ENCODE measurements at regions not wholly inside any gene's neighbourhood (a gene's known extent, or its start where the extent isn't known, plus 50 kb on each side); places are given as distances from the start of the nearest gene placed in this dataset.
"Not testable (repeated sequence)": the region's sequence is repeated elsewhere in the genome, so short reads cannot be mapped to it uniquely, and the experiment has no call there.

GRCh38 chr6:77332915-77333623 lies 130.2 kb downstream of the HTR1B start:
- intact Hi-C loops (cut with DNase I, micrococcal nuclease): no loop called here
- ATAC-seq: no peak
- DNase-seq: no peak

GRCh38 chr6:77326711-77327110 lies 136.6 kb downstream of the HTR1B start:
- no peak for DNase-seq
- intact Hi-C loops (cut with DNase I, micrococcal nuclease): no loop called here
- ATAC-seq: no peak

- no peak for DNase-seq
- intact Hi-C loops (cut with DNase I, micrococcal nuclease): no loop called here
- ATAC-seq: no peak
These were observed 137.3 kb downstream of the HTR1B start for GRCh38 chr6:77326029-77326428.

GRCh38 chr6:77324866-77325265 lies 138.4 kb downstream of the HTR1B start:
- DNase-seq: no peak
- intact Hi-C loops (cut with DNase I, micrococcal nuclease): no loop called here
- no peak for ATAC-seq

GRCh38 chr6:77322604-77323003 lies 140.7 kb downstream of the HTR1B start:
- intact Hi-C loops (cut with DNase I, micrococcal nuclease): no loop called here
- ATAC-seq (no peak), DNase-seq (no peak)

- ATAC-seq (no peak), DNase-seq (no peak)
- intact Hi-C loops (cut with DNase I, micrococcal nuclease): no loop called here
These were observed 145.0 kb downstream of the HTR1B start for GRCh38 chr6:77318256-77318655.

- intact Hi-C loops (cut with DNase I, micrococcal nuclease): no loop called here
- DNase-seq (no peak), ATAC-seq (no peak)
These were observed 149.7 kb downstream of the HTR1B start for GRCh38 chr6:77313595-77313994.

- no peak for ATAC-seq
- intact Hi-C loops (cut with DNase I, micrococcal nuclease): no loop called here
- no peak for DNase-seq
These were observed 163.4 kb downstream of the HTR1B start for GRCh38 chr6:77299931-77300330.

GRCh38 chr6:77298283-77298682 lies 165.0 kb downstream of the HTR1B start:
- intact Hi-C loops (cut with DNase I, micrococcal nuclease): no loop called here

GRCh38 chr6:77292564-77293546 lies 170.4 kb downstream of the HTR1B start:
- no peak for ATAC-seq
- DNase-seq: no peak
- intact Hi-C loops (cut with DNase I, micrococcal nuclease): no loop called here

More at GRCh38 chr6:77298283-77298682, 165.0 kb downstream of the HTR1B start:
- DNase-seq: no peak
- no peak for ATAC-seq

GRCh38 chr6:77290798-77291197 lies 172.5 kb downstream of the HTR1B start:
- intact Hi-C loops (cut with DNase I, micrococcal nuclease): no loop called here
- DNase-seq (no peak), ATAC-seq (no peak)

- intact Hi-C loops (cut with DNase I, micrococcal nuclease): no loop called here
- ATAC-seq (no peak), DNase-seq (no peak)
These were observed 176.8 kb downstream of the HTR1B start for GRCh38 chr6:77286541-77286940.

- DNase-seq (no peak), ATAC-seq (no peak)
- intact Hi-C loops (cut with DNase I, micrococcal nuclease): no loop called here
These were observed 189.4 kb downstream of the HTR1B start for GRCh38 chr6:77273929-77274328.

- ATAC-seq (no peak), DNase-seq (no peak)
- intact Hi-C loops (cut with DNase I, micrococcal nuclease): no loop called here
These were observed 198.3 kb downstream of the HTR1B start for GRCh38 chr6:77264970-77265369.

- ATAC-seq (no peak), DNase-seq (no peak)
- intact Hi-C loops (cut with DNase I, micrococcal nuclease): no loop called here
These were observed 200.3 kb downstream of the HTR1B start for GRCh38 chr6:77263003-77263402.

GRCh38 chr6:77251801-77252200 lies 211.5 kb downstream of the HTR1B start:
- DNase-seq; intact Hi-C loops (cut with DNase I, micrococcal nuclease); ATAC-seq: not testable (repeated sequence)

GRCh38 chr6:77249560-77249959 lies 213.7 kb downstream of the HTR1B start:
- intact Hi-C loops (cut with DNase I, micrococcal nuclease): no loop called here
- ATAC-seq: no peak
- DNase-seq: no peak

- DNase-seq (no peak), ATAC-seq (no peak)
- intact Hi-C loops (cut with DNase I, micrococcal nuclease): no loop called here
These were observed 218.3 kb downstream of the HTR1B start for GRCh38 chr6:77245026-77245425.

- ATAC-seq (no peak), DNase-seq (no peak)
- intact Hi-C loops (cut with DNase I, micrococcal nuclease): no loop called here
These were observed 231.6 kb downstream of the HTR1B start for GRCh38 chr6:77231438-77232305.
